ENCODE measurements at regions not wholly inside any gene's neighbourhood (a gene's known extent, or its start where the extent isn't known, plus 50 kb on each side); places are given as distances from the start of the nearest gene placed in this dataset.

DNA sequence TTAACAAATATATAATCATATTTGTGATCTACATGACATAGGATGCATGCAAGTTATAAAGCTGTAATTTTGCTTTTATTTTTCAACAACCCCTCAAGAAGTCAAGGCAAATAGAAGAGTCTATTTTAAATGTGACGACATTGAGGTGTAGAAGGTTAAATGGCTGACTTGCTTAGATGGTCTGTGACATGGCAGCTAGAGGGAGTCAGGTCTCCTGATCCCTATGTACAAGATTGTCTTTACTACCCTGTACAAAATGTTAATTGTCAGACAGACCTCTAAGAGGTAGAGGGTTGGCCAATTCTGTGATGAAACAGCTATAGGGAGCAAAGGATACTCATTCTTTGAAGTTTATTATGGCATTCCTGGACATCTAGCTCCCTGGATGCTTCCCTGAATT, 380.9 kb upstream of the MEF2C start:
- no peaks in the 10 kb centered on the region for H3K36me3 ChIP-seq
- no peak for TF ChIP-seq CTCF (IDR thresholded peaks at IDR 0.05)
- no peak overlapping the region for H3K27ac ChIP-seq
- intact Hi-C loops (cut with DNase I) = no loop called here
- no peak for ATAC-seq
- no peaks in the 10 kb centered on the region for H3K27me3 ChIP-seq
- H3K4me1 ChIP-seq = no peaks in the 10 kb centered on the region
- DNase-seq = no peak
- H3K9me3 ChIP-seq = no peaks in the 10 kb centered on the region
- H3K4me3 ChIP-seq = no peak overlapping the region

DNA sequence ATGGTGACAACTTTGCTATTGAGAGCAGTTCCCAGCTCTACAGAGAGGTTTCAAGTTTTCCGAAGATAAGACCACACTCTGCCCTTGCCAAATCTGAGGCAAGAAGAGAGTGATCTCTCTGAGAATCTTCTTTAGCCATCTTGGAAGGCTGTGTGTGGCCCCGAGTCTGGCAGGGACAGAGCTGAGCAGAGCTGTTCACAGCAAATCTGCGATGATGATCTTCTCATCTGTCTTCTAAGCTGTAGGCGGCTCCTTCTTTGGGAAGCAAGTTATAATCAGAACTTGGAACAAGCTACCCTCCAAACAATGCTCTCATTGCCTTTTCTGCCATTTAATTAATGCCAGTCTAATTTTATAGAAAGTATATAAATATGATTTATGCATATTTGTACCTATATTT, 379.0 kb upstream of the MEF2C start:
- H3K4me1 ChIP-seq = no peaks in the 10 kb centered on the region
- H3K27me3 ChIP-seq = no peaks in the 10 kb centered on the region
- ATAC-seq (no peak), DNase-seq (no peak)
- no peaks in the 10 kb centered on the region for H3K36me3 ChIP-seq
- no peak for TF ChIP-seq CTCF (IDR thresholded peaks at IDR 0.05)
- intact Hi-C loops (cut with DNase I) = no loop called here
- H3K9me3 ChIP-seq = no peaks in the 10 kb centered on the region
- H3K27ac ChIP-seq = no peak overlapping the region
- no peak overlapping the region for H3K4me3 ChIP-seq

DNA sequence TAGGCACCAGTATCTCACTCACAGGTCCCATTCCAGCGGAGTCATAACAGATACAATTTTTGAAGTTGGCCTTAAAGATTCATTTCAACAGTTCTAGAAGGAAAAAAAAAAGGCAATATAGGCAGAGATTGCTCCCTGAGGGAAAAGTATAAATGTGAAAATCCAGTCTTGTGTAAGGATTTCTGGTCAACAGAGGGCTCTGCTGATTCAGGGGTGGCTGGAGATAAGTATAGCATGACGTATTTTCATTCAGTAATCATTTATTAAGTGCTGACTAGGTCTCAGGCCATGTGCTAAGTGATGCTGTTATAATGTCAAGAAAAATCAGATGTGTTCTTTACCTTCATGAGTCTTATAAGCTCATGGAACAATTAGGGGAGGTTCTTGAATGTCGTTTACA, 377.3 kb upstream of the MEF2C start:
- Histone ChIP-seq H3K27ac (no peak overlapping the region), H3K4me1 (no peaks in the 10 kb centered on the region), H3K9me3 (no peaks in the 10 kb centered on the region), H3K36me3 (no peaks in the 10 kb centered on the region), H3K27me3 (no peaks in the 10 kb centered on the region), H3K4me3 (no peak overlapping the region)
- intact Hi-C loops (cut with DNase I) = no loop called here
- ATAC-seq (no peak), DNase-seq (no peak)
- TF ChIP-seq CTCF (IDR thresholded peaks at IDR 0.05) = no peak

DNA sequence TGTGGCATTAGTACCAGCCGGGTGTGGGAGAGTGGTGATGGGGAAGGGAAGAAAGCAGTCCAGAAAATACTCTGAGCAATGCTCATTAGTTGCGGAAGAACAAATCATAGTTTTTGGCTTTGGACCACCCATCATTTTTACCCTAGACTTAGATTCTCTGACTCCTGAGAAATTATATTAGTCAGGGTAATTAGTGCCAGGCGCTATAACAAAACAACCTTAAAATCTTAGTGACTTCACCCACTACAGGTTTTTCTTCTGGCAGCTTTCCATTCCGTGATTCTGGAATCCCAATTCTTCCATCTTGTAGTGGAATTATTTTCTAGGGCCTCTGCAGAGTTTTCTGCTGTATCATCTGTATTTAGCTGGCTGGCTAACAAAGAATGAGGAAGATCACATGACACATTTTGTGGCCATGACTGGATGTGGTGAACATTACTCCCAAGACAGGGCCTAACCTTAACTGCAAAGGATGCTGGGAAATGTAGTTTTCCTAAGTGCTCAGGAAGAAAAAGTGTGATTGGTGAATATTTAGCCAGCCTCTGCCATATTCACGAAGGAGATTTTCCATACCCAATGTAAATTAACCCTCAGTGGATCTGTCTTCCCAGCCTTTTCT, 373.0 kb upstream of the MEF2C start:
- H3K9me3 ChIP-seq = no peaks in the 10 kb centered on the region
- H3K27me3 ChIP-seq = no peaks in the 10 kb centered on the region
- H3K4me3 ChIP-seq = no peak overlapping the region
- TF ChIP-seq CTCF (IDR thresholded peaks at IDR 0.05) = no peak
- intact Hi-C loops (cut with DNase I) = no loop called here
- H3K4me1 ChIP-seq = no peaks in the 10 kb centered on the region
- no peak overlapping the region for H3K27ac ChIP-seq
- no peaks in the 10 kb centered on the region for H3K36me3 ChIP-seq
- DNase-seq (no peak), ATAC-seq (no peak)

DNA sequence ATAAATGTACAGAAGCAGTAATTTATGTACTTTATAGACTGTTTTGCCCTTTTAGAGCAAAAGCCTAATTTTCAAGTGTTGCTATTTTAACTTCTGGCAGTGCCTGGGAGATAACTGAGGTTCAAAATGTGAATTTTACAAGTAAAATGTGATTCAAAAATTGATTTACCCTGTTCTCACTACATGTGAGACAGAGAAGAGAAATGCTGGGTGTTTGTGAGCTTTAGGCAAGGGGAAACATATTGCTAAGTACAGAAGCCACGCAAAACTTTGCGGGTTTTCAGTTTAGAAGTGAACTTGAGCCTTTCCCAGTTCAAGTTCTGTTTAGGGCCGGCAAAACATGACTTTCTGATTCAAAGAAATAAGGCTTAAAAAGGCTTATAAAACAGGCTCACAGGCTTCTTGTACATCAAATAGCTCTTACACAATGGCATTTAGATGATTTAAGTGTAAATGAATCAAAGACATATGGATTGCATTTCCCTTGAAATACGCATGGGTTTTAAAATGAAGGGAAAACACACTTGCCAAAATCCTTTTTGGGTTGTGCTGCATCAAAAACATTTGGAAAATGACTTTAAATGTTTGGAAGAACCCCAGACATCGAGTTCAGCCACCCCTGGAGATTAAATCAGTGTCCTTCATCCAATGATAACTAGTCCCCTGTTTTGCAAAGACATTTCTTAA, 370.8 kb upstream of the MEF2C start:
- no peak overlapping the region for H3K27ac ChIP-seq
- H3K36me3 ChIP-seq = no peaks in the 10 kb centered on the region
- H3K4me1 ChIP-seq = no peaks in the 10 kb centered on the region
- DNase-seq = no peak
- H3K4me3 ChIP-seq = no peak overlapping the region
- no peak for ATAC-seq
- TF ChIP-seq CTCF (IDR thresholded peaks at IDR 0.05) = no peak
- H3K9me3 ChIP-seq = no peaks in the 10 kb centered on the region
- intact Hi-C loops (cut with DNase I) = no loop called here
- H3K27me3 ChIP-seq = no peaks in the 10 kb centered on the region
